ENCODE measurements at regions not wholly inside any gene's neighbourhood (a gene's known extent, or its start where the extent isn't known, plus 50 kb on each side); places are given as distances from the start of the nearest gene placed in this dataset.
"Not testable (repeated sequence)": the region's sequence is repeated elsewhere in the genome, so short reads cannot be mapped to it uniquely, and the experiment has no call there.

DNA sequence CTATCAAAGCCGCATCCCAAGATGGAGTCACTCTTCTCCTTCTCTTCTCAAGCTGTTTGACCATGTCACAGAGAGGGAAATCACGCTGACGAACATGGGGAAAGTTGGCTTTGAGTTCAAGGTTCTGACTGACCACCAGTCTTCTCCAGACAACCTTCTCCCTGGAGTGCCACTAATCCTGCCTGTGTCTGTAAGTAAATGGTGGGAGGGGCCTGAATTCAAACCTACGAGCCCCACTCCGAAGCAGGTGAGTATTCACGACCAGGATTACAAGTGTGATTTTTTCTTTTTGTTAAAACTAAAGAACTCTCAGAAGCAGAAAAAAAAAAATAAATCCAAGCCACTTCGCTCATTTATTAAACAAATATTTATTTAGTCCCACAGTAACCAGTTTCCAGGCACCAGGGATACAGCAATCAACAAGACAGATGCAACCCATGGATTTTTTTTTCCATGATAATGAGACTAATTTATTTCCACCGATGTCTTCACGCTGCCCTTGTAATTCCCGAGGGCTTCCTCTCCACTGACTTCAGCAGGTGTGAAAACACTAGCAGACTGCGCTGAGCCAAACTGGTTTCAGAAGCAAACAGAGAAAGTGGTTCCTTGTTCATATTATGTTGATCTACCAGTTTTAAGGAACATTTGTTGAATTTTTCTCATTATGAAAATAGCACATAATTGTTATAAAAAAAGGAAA lies 206.0 kb upstream of the NBPF12 start:
- TF ChIP-seq, protein P1, sequence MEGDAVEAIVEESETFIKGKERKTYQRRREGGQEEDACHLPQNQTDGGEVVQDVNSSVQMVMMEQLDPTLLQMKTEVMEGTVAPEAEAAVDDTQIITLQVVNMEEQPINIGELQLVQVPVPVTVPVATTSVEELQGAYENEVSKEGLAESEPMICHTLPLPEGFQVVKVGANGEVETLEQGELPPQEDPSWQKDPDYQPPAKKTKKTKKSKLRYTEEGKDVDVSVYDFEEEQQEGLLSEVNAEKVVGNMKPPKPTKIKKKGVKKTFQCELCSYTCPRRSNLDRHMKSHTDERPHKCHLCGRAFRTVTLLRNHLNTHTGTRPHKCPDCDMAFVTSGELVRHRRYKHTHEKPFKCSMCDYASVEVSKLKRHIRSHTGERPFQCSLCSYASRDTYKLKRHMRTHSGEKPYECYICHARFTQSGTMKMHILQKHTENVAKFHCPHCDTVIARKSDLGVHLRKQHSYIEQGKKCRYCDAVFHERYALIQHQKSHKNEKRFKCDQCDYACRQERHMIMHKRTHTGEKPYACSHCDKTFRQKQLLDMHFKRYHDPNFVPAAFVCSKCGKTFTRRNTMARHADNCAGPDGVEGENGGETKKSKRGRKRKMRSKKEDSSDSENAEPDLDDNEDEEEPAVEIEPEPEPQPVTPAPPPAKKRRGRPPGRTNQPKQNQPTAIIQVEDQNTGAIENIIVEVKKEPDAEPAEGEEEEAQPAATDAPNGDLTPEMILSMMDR (conservative IDR thresholded peaks at IDR 0.05) = not testable (repeated sequence)
- TF ChIP-seq EZH2 (IDR thresholded peaks at IDR 0.05; ENCODE audit: low read depth) = not testable (repeated sequence)
